Transverse colon (tissue), 3 donors: ENCODE measurements at regions not wholly inside any gene's neighbourhood (a gene's known extent, or its start where the extent isn't known, plus 50 kb on each side); places are given as distances from the start of the nearest gene placed in this dataset.

ENCODE experiments used
- POLR2A ChIP-seq: fragments of 450-650 bp; IDR thresholded peaks from one replicate; pipeline ENCODE4 v1.6.1; 2016; ENCODE audit warnings: antibody characterized with exemption, mild to moderate bottlenecking, moderate library complexity
- TF ChIP-seq, protein P1 (sequence below), 5 experiments: fragments of 200-600 bp in 3 of 5; fragments of 450-650 bp in 2 of 5; sonication (generic) in 3 of 5; IDR thresholded peaks; 1 replicate in 2 of 5; 2 replicates in 3 of 5; pipeline ENCODE4 v1.5.1; 2016 to 2017; ENCODE audit warnings: antibody characterized with exemption in 5 of 5, inconsistent platforms in 3 of 5, mild to moderate bottlenecking in 2 of 5, moderate library complexity in 1 of 5

DNA sequence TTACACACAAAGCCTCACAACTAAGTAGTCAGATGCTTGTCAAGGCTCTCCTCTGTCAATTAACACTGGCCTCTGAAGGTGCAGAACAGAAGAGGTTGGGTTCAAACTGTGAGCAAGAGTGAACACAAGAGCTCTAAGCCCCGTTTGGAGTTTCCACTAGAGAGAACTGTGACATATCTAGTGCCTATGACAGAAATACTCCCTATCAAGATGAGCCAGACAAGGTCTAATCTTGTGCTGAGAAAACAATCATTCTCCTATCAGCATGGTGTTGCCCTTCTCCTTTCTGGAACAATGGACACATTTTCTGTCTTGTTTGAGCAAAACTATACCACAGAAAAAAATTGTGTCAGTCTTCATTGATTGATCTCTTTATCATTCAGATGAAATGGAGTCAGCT, 62.4 kb upstream of the CCDC71L start:
- TF ChIP-seq, protein P1, sequence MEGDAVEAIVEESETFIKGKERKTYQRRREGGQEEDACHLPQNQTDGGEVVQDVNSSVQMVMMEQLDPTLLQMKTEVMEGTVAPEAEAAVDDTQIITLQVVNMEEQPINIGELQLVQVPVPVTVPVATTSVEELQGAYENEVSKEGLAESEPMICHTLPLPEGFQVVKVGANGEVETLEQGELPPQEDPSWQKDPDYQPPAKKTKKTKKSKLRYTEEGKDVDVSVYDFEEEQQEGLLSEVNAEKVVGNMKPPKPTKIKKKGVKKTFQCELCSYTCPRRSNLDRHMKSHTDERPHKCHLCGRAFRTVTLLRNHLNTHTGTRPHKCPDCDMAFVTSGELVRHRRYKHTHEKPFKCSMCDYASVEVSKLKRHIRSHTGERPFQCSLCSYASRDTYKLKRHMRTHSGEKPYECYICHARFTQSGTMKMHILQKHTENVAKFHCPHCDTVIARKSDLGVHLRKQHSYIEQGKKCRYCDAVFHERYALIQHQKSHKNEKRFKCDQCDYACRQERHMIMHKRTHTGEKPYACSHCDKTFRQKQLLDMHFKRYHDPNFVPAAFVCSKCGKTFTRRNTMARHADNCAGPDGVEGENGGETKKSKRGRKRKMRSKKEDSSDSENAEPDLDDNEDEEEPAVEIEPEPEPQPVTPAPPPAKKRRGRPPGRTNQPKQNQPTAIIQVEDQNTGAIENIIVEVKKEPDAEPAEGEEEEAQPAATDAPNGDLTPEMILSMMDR (IDR thresholded peaks at IDR 0.05): no peak
- TF ChIP-seq POLR2A: no peak
